IMR-90 (cell line): ENCODE measurements at regions not wholly inside any gene's neighbourhood (a gene's known extent, or its start where the extent isn't known, plus 50 kb on each side); places are given as distances from the start of the nearest gene placed in this dataset.

Experiments
- BHLHE40 ChIP-seq: fragments of 150-350 bp; IDR thresholded peaks from 2 replicates; pipeline ENCODE4 v1.6.1; 2016; ENCODE audit warnings: mild to moderate bottlenecking, low read depth, low read length
- CEBPB ChIP-seq: IDR thresholded peaks from 2 replicates; pipeline ENCODE4 v1.6.1; 2012; ENCODE audit warnings: low read depth, low read length, improper control_type of control experiment
- CHD1 ChIP-seq: IDR thresholded peaks from 2 replicates; pipeline ENCODE4 v1.6.1; 2012; ENCODE audit warnings: low read depth, low read length, improper control_type of control experiment
- CTCF ChIP-seq: conservative IDR thresholded peaks from 2 replicates; pipeline ENCODE4 v1.5.1; 2012; ENCODE audit warnings: mild to moderate bottlenecking, low read depth, low read length, improper control_type of control experiment
- ELK1 ChIP-seq: fragments of 150-350 bp; IDR thresholded peaks from 2 replicates; pipeline ENCODE4 v1.6.1; 2016; ENCODE audit warnings: low read depth, mild to moderate bottlenecking, low read length, moderate library complexity, borderline replicate concordance
- FOS ChIP-seq: fragments of 150-350 bp; IDR thresholded peaks from 2 replicates; pipeline ENCODE4 v1.6.1; 2016; ENCODE audit warnings: low read depth, low read length
- MAZ ChIP-seq: IDR thresholded peaks from 2 replicates; pipeline ENCODE4 v1.6.1; 2012; ENCODE audit warnings: low read depth, mild to moderate bottlenecking, low read length, improper control_type of control experiment, moderate library complexity, borderline replicate concordance
- MXI1 ChIP-seq: IDR thresholded peaks from 2 replicates; pipeline ENCODE4 v1.6.1; 2012; ENCODE audit warnings: low read depth, mild to moderate bottlenecking, low read length, moderate library complexity, borderline replicate concordance
- POLR2A ChIP-seq: IDR thresholded peaks from 2 replicates; pipeline ENCODE4 v1.6.1; 2012; ENCODE audit warnings: mild to moderate bottlenecking, low read depth, low read length
- RAD21 ChIP-seq: IDR thresholded peaks from 2 replicates; pipeline ENCODE4 v1.6.1; 2012; ENCODE audit warnings: low read length, improper control_type of control experiment
- RCOR1 ChIP-seq: IDR thresholded peaks from 2 replicates; pipeline ENCODE4 v1.6.1; 2012; ENCODE audit warnings: mild to moderate bottlenecking, low read length, improper control_type of control experiment; ENCODE audit not compliant: insufficient replicate concordance
- RFX5 ChIP-seq: IDR thresholded peaks from 2 replicates; pipeline ENCODE4 v1.8.0; 2012; ENCODE audit warnings: low read depth, mild to moderate bottlenecking, low read length, moderate library complexity
- SMC3 ChIP-seq: fragments of 150-350 bp; IDR thresholded peaks from 2 replicates; pipeline ENCODE4 v1.6.1; 2016; ENCODE audit warnings: low read depth, mild to moderate bottlenecking, antibody characterized with exemption, low read length, moderate library complexity
- USF2 ChIP-seq: fragments of 150-350 bp; IDR thresholded peaks from 2 replicates; pipeline ENCODE4 v1.6.1; 2017; ENCODE audit warnings: mild to moderate bottlenecking, antibody characterized with exemption, low read length, low read depth

- TF ChIP-seq CTCF = no peak
- TF ChIP-seq POLR2A = no peak
- no peak for TF ChIP-seq USF2
- no peak for TF ChIP-seq CEBPB
- TF ChIP-seq RAD21 = no peak
- no peak for TF ChIP-seq RFX5
- no peak for TF ChIP-seq MXI1
- no peak for TF ChIP-seq ELK1
- TF ChIP-seq MAZ = no peak
- no peak for TF ChIP-seq FOS
- TF ChIP-seq CHD1 = no peak
- TF ChIP-seq SMC3 = no peak
- TF ChIP-seq BHLHE40 = no peak
- TF ChIP-seq RCOR1 = no peak
These were observed 122.1 kb upstream of the PTCHD4 start for GRCh38 chr6:48233063-48233462.
